A673 (cell line): ENCODE measurements at regions not wholly inside any gene's neighbourhood (a gene's known extent, or its start where the extent isn't known, plus 50 kb on each side); places are given as distances from the start of the nearest gene placed in this dataset.

Experiments used
- EZH2 ChIP-seq: fragments of 200-600 bp; sonication (generic); IDR thresholded peaks from 2 replicates; pipeline ENCODE4 v1.6.1; 2017; ENCODE audit warnings: borderline replicate concordance, low read depth, mild to moderate bottlenecking, mixed read lengths, antibody characterized with exemption, low read length; ENCODE audit not compliant: poor library complexity, severe bottlenecking
- TF ChIP-seq, protein P1 (sequence below): fragments of 300-800, 200-600 bp; sonication (generic); conservative IDR thresholded peaks from 2 replicates; pipeline ENCODE4 v1.5.1; 2017; ENCODE audit warnings: low read depth, mild to moderate bottlenecking, antibody characterized with exemption, low read length, moderate library complexity, mixed read lengths

GRCh38 chr7:145434811-145435210 lies 599.0 kb upstream of the TPK1 start:
- TF ChIP-seq, protein P1, sequence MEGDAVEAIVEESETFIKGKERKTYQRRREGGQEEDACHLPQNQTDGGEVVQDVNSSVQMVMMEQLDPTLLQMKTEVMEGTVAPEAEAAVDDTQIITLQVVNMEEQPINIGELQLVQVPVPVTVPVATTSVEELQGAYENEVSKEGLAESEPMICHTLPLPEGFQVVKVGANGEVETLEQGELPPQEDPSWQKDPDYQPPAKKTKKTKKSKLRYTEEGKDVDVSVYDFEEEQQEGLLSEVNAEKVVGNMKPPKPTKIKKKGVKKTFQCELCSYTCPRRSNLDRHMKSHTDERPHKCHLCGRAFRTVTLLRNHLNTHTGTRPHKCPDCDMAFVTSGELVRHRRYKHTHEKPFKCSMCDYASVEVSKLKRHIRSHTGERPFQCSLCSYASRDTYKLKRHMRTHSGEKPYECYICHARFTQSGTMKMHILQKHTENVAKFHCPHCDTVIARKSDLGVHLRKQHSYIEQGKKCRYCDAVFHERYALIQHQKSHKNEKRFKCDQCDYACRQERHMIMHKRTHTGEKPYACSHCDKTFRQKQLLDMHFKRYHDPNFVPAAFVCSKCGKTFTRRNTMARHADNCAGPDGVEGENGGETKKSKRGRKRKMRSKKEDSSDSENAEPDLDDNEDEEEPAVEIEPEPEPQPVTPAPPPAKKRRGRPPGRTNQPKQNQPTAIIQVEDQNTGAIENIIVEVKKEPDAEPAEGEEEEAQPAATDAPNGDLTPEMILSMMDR, result no peak
- TF ChIP-seq EZH2, result no peak
